Skeletal muscle cell (primary cell): ENCODE measurements at regions not wholly inside any gene's neighbourhood (a gene's known extent, or its start where the extent isn't known, plus 50 kb on each side); places are given as distances from the start of the nearest gene placed in this dataset.
A peak's percentile ranks its signal among the peaks of the same experiment; 100 is the strongest.
"Not testable (repeated sequence)": the region's sequence is repeated elsewhere in the genome, so short reads cannot be mapped to it uniquely, and the experiment has no call there.

Source experiments
- DNase-seq: peaks from one replicate; pipeline ENCODE4 v3.0.0-alpha.2; 2010; ENCODE audit warnings: low read depth
- H3K4me3 ChIP-seq: 2 replicates; pipeline ENCODE4 v1.5.1; 2011; ENCODE audit warnings: low read depth, mild to moderate bottlenecking, control low read depth, low read length, moderate library complexity

GRCh38 chrX:132302687-132303086, 83.4 kb upstream of the RAP2C start:
- H3K4me3 ChIP-seq, DNase-seq: not testable (repeated sequence)

GRCh38 chrX:132294776-132295495, 75.7 kb upstream of the RAP2C start:
- H3K4me3 ChIP-seq: no peak overlapping the region
- DNase-seq: no peak

- no peak overlapping the region for H3K4me3 ChIP-seq
These were observed 74.9 kb upstream of the RAP2C start for GRCh38 chrX:132294192-132294591.

GRCh38 chrX:132292793-132293192, 73.5 kb upstream of the RAP2C start:
- H3K4me3 ChIP-seq: no peak overlapping the region
- peak; percentile 18 for DNase-seq

More at GRCh38 chrX:132294192-132294591, 74.9 kb upstream of the RAP2C start:
- no peak for DNase-seq

DNA sequence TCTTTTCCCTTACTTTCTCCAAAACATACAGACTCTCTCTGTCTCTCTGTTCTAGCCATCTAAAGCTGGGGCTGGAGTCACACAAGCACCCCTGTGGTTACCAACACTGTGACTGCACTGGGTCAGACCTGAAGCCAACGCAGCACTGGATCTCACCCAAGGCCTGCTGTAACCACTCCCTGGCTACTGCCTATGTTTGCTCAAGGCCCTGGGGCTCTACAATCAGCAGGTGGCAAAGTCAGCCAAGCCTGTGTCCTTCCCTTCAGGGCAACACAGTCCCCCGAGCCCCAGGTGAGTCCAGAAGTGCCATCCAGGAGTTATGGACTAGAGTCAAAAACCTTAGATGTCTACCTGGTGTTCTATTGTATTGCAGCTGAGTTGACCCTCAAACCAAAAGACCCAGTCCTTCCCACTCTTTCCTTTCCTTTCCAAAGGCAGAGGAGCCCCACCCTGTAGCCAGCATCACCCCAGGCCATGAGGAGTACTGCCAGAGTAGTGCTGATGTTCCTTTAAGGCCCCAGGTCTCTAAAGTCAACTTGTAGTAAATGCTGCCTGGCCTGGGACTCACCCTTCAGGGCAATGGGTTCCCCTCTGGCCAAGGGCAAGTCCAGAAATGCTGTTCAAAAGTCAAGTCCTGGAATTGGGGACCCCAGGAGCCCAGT, 58.8 kb upstream of the RAP2C start:
- no peak for DNase-seq
- H3K4me3 ChIP-seq: no peak overlapping the region

GRCh38 chrX:132272826-132273225, 53.6 kb upstream of the RAP2C start:
- no peak for DNase-seq
- H3K4me3 ChIP-seq: no peak overlapping the region

DNA sequence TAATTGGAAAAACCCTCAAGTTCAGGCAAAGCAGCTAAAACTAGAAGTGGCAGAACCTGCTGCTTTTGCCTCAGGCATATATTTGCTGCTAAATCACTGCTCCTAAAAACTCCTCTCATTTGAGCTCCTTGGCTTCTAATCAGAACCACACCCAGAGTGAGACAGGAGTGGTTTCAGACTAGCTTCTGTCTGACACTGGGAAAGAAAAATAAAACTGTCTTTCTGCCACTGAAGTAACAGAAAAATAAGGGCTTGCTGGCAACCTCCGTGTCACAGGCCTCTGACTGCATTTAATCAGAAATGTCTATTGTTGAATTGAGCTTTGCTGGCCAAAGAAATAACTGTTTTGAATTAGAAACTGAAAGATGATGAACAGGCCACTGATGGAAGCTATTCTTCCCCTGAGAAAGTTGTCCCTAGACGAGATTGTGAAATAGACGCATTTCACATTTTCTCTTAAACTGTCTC, 52.1 kb upstream of the RAP2C start:
- H3K4me3 ChIP-seq: no peak overlapping the region
- DNase-seq: no peak

DNA sequence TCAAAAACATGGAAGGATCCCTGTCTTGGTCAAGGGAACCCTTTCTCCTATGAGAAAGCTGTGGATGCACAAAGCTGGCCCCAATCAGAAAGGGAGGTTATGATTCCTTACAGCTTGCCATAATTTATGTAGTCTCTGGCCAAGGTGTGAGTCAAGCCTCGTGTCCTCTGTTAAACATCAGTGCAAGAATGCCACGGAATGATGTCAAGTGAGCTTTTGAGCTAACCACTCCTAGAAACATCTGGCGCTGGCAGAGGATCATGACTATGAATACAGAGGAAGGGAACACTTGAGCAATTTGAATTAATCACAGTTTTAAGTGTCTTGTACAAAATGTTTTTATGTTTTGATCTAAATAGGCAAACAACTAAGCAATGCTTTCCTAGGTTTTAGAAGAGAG, 51.5 kb upstream of the RAP2C start:
- DNase-seq: peak; percentile 90
- H3K4me3 ChIP-seq: no peak overlapping the region

DNA sequence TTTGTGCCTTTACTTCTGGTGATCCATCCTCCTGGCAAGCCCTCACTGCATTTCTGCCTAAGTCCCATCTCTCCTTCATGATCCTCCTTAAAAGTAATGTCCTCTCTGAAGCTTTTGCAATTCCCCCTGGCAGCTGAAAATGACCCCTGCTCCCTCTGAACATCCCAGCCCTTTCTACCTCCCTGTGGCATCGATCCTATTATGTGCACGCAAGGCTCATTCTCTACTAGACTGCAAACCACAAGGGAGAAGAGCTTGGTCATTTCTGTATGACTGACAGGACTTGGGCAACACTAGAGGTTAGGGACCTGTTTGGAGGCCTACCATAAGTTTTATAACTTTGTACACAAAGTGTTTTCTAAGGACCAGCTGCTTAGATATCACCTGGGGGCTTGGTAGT, 50.8 kb upstream of the RAP2C start:
- DNase-seq: peak; percentile 16
- H3K4me3 ChIP-seq: no peak overlapping the region
